ENCODE measurements at regions not wholly inside any gene's neighbourhood (a gene's known extent, or its start where the extent isn't known, plus 50 kb on each side); places are given as distances from the start of the nearest gene placed in this dataset.

DNA sequence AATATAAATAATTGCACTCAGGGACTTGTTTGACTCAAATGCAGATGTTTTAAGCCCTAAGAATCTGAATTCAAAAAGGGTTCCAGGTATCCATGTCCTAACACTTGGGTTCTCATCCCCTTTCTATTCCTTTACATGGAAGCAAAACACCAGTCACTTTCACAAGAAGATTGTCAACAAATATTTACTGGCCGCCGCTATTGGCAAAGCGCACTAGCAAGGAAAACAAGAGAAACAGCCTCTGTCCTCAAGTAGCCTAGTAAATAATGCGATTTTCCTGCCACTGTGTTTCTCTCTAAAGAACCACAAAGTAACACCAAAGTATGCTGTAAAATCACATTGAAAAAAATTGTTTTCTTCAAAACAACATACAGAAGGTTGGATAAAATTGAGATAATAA lies 66.7 kb upstream of the EZH2 start:
- no peak for DNase-seq

DNA sequence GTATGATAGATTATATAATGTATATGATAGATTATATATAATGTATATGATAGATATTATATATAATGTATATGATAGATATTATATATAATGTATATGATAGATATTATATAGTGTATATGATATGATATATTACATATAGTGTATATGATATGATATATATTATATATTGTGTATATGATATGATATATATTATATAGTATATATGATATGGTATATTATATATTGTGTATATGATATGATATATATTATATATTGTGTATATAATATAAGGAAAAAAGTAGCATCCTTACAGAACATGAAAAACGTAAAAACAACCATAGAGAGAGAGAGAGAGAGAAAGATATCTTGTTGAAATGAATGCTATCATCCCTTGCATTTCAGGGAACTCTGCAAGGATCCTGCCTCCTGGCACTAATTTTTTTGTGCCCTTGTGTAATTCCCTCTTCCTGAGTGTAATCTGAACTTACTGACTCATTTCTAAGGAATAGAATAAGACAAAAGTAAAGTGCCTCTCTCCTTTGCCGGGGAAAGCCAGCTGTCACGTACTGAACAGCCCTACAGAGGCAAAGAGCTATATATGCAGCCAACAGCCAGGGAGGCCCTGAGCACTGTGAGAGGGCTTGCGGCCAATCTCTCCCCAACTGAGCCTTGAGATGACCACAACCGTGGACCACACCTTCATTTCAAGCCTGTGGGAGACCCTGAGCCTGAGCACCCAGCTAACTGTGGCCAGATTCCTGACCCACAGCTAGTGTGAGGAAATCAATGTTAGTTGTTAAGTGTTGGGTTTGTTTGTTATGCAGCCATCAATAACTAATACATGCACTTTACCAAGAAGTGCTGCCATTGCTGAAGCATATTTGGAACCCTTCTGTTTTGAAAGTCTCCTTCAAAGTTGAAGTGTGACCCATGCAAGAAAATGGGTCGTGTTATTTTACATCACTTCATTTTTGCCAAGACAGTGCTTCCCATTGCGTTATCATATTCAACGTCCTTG lies 61.1 kb upstream of the EZH2 start:
- no peak for DNase-seq

GRCh38 chr7:148941598-148942275 lies 57.6 kb upstream of the EZH2 start:
- peak; percentile 49 to 74 (median 56) for DNase-seq

- peak; percentile 45 to 94 (median 71) for DNase-seq
Measured at GRCh38 chr7:148940702-148941597, 56.9 kb upstream of the EZH2 start.

GRCh38 chr7:148939128-148939755 lies 55.2 kb upstream of the EZH2 start:
- DNase-seq, result no peak

DNA sequence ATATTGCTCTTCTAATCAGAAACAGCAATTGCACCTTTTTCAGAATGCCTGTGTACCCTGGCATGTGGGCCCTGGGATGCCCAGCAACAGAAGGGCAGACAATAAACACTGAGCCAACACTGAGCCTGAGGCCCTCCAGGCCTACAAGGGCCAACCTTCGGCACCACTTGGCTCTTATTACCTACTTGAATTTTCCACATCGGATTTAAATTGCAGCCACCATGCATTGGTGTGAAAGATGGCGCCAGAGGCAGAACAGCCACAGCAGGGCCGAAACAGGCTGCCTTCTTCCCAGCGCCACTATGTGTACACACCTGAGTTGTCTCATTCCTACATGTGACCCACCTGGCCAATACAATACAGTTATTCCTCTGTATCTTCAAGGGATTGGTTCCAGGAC lies 51.4 kb upstream of the EZH2 start:
- DNase-seq, result no peak

Measured in stimulated activated naive CD4-positive, alpha-beta T cell (primary cell).